ENCODE measurements at regions not wholly inside any gene's neighbourhood (a gene's known extent, or its start where the extent isn't known, plus 50 kb on each side); places are given as distances from the start of the nearest gene placed in this dataset.

- H3K27ac Mint-ChIP-seq, result no peak overlapping the region
- DNase-seq (ENCODE audit: low spot score in 2 of 2, unreplicated experiment in 2 of 2), result no peak
- H3K9me3 Mint-ChIP-seq, result peaks cover 3% of the 10 kb centered on the region
- no peak for TF ChIP-seq CTCF (IDR thresholded peaks at IDR 0.05; ENCODE audit: unreplicated experiment)
- no peaks in the 10 kb centered on the region for H3K36me3 Mint-ChIP-seq
- peaks cover 27% of the 10 kb centered on the region for H3K27me3 Mint-ChIP-seq (ENCODE audit: low read depth)
- H3K4me1 Mint-ChIP-seq, result no peaks in the 10 kb centered on the region
- H3K4me3 Mint-ChIP-seq, result no peak overlapping the region
Measured at GRCh38 chr16:5416013-5416412, 318.4 kb upstream of the EEF2KMT start.

- peaks cover 8% of the 10 kb centered on the region for H3K9me3 Mint-ChIP-seq
- no peak for TF ChIP-seq CTCF (IDR thresholded peaks at IDR 0.05; ENCODE audit: unreplicated experiment)
- no peak overlapping the region for H3K27ac Mint-ChIP-seq
Measured at GRCh38 chr16:5415123-5415522, 317.5 kb upstream of the EEF2KMT start.

GRCh38 chr16:5412731-5413130, 315.1 kb upstream of the EEF2KMT start:
- Mint-ChIP-seq H3K36me3 (no peaks in the 10 kb centered on the region), H3K27ac (no peak overlapping the region), H3K9me3 (peaks cover 8% of the 10 kb centered on the region), H3K27me3 (ENCODE audit: low read depth) (peaks cover 20% of the 10 kb centered on the region), H3K4me3 (no peak overlapping the region), H3K4me1 (no peaks in the 10 kb centered on the region)
- no peak for DNase-seq (ENCODE audit: low spot score in 2 of 2, unreplicated experiment in 2 of 2)
- TF ChIP-seq CTCF (IDR thresholded peaks at IDR 0.05; ENCODE audit: unreplicated experiment), result no peak

More at GRCh38 chr16:5415123-5415522, 317.5 kb upstream of the EEF2KMT start:
- Mint-ChIP-seq H3K27me3 (ENCODE audit: low read depth) (peaks cover 27% of the 10 kb centered on the region), H3K4me1 (no peaks in the 10 kb centered on the region), H3K36me3 (no peaks in the 10 kb centered on the region), H3K4me3 (no peak overlapping the region)
- DNase-seq (ENCODE audit: low spot score in 2 of 2, unreplicated experiment in 2 of 2), result no peak

DNA sequence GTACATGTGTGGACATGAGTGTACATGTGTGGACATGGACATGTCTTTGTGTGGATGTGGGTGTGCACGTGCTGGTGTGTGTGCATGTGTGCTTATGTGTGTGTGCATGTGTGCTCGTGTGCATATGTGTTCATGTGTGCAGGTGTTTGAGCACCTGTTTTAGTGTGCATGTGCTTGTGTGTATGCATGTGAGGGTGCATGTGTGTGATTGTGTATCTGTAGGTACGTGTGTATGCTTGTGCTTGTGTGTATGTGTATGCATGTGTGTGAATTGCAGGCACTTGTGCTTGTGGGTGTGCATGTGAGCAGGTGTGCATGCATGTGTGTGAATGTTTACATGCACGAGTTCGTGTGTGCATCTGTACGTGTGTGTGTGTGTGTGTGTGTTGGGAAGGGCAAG, 300.6 kb upstream of the EEF2KMT start:
- Mint-ChIP-seq H3K4me1 (no peaks in the 10 kb centered on the region), H3K27ac (no peak overlapping the region), H3K27me3 (ENCODE audit: low read depth) (peaks cover 35% of the 10 kb centered on the region), H3K4me3 (no peak overlapping the region), H3K9me3 (no peaks in the 10 kb centered on the region), H3K36me3 (no peaks in the 10 kb centered on the region)
- DNase-seq (ENCODE audit: low spot score in 2 of 2, unreplicated experiment in 2 of 2), result no peak
- TF ChIP-seq CTCF (IDR thresholded peaks at IDR 0.05; ENCODE audit: unreplicated experiment), result no peak

GRCh38 chr16:5396880-5397279, 299.3 kb upstream of the EEF2KMT start:
- Mint-ChIP-seq H3K36me3 (no peaks in the 10 kb centered on the region), H3K27ac (no peak overlapping the region), H3K4me1 (no peaks in the 10 kb centered on the region), H3K9me3 (no peaks in the 10 kb centered on the region), H3K27me3 (ENCODE audit: low read depth) (peaks cover 28% of the 10 kb centered on the region), H3K4me3 (no peak overlapping the region)
- no peak for DNase-seq (ENCODE audit: low spot score in 2 of 2, unreplicated experiment in 2 of 2)
- no peak for TF ChIP-seq CTCF (IDR thresholded peaks at IDR 0.05; ENCODE audit: unreplicated experiment)

GRCh38 chr16:5393070-5393469, 295.5 kb upstream of the EEF2KMT start:
- no peaks in the 10 kb centered on the region for H3K36me3 Mint-ChIP-seq
- no peaks in the 10 kb centered on the region for H3K9me3 Mint-ChIP-seq
- no peak for TF ChIP-seq CTCF (IDR thresholded peaks at IDR 0.05; ENCODE audit: unreplicated experiment)
- H3K4me1 Mint-ChIP-seq, result no peaks in the 10 kb centered on the region
- no peak overlapping the region for H3K27ac Mint-ChIP-seq
- peaks cover 17% of the 10 kb centered on the region for H3K27me3 Mint-ChIP-seq (ENCODE audit: low read depth)
- no peak overlapping the region for H3K4me3 Mint-ChIP-seq
- no peak for DNase-seq (ENCODE audit: low spot score in 2 of 2, unreplicated experiment in 2 of 2)
